PC-9 (cell line): ENCODE measurements at regions not wholly inside any gene's neighbourhood (a gene's known extent, or its start where the extent isn't known, plus 50 kb on each side); places are given as distances from the start of the nearest gene placed in this dataset.
"Not testable (repeated sequence)": the region's sequence is repeated elsewhere in the genome, so short reads cannot be mapped to it uniquely, and the experiment has no call there.

ENCODE experiments used
- BruUV-seq: library from RNA; stranded (reverse); fragments of 400-500 nt; replicated peaks from 2 replicates; lab custom pipeline; 2021; lab: Mats Ljungman, UMichigan
- CTCF ChIA-PET: fragments of 300-600 bp; sonication (Branson Sonifier 250); formaldehyde crosslinking; loops from one replicate; lab custom pipeline; 2022; ENCODE audit warnings: antibody characterized with exemption; lab: Charles Lee
- POLR2A ChIA-PET: fragments of 300-600 bp; sonication (Branson Sonifier 250); formaldehyde crosslinking; loops from one replicate; lab custom pipeline; 2022; ENCODE audit warnings: antibody characterized with exemption; ENCODE audit not compliant: unreplicated experiment; lab: Charles Lee
- DNase-seq, 2 experiments: peaks; one replicate each; pipeline versions ENCODE4 v3.0.0 to v3.0.0-alpha.2; 2015 to 2022; ENCODE audit warnings: mixed read lengths in 1 of 2
- H2AFZ ChIP-seq: fragments of 200-600 bp; sonication (generic); 2 replicates; pipeline ENCODE4 v1.8.1; 2017; ENCODE audit warnings: antibody characterized with exemption
- H3F3A ChIP-seq: fragments of 200-600 bp; sonication (generic); 2 replicates; pipeline ENCODE4 v1.8.1; 2017; ENCODE audit warnings: antibody characterized with exemption, mild to moderate bottlenecking, low read depth; ENCODE audit not compliant: insufficient read depth
- H3K27ac ChIP-seq: fragments of 200-600 bp; sonication (generic); 2 replicates; pipeline ENCODE4 v1.6.1; 2016; ENCODE audit warnings: mixed run types
- H3K27me3 ChIP-seq: fragments of 200-600 bp; sonication (generic); 2 replicates; pipeline ENCODE4 v1.6.1; 2016; ENCODE audit warnings: low read depth, mixed run types; ENCODE audit not compliant: insufficient read depth
- H3K36me3 ChIP-seq: fragments of 200-600 bp; sonication (generic); 2 replicates; pipeline ENCODE4 v1.6.1; 2016; ENCODE audit warnings: low read depth, mixed run types
- H3K4me1 ChIP-seq: fragments of 200-600 bp; sonication (generic); replicated peaks from 2 replicates; pipeline ENCODE4 v1.6.1; 2016; ENCODE audit warnings: mixed run types; ENCODE audit not compliant: insufficient read depth
- H3K4me2 ChIP-seq: fragments of 200-600 bp; sonication (generic); 2 replicates; pipeline ENCODE4 v1.6.1; 2017; ENCODE audit warnings: mixed run types
- H3K4me3 ChIP-seq: fragments of 200-600 bp; sonication (generic); 2 replicates; pipeline ENCODE4 v1.6.1; 2016; ENCODE audit warnings: mixed run types
- H3K79me2 ChIP-seq: fragments of 200-600 bp; sonication (generic); 2 replicates; pipeline ENCODE4 v1.6.1; 2017; ENCODE audit warnings: low read depth, mixed run types
- H3K9me2 ChIP-seq: fragments of 200-600 bp; sonication (generic); 2 replicates; pipeline ENCODE4 v1.8.1; 2017; ENCODE audit warnings: mild to moderate bottlenecking; ENCODE audit not compliant: insufficient read depth
- H3K9me3 ChIP-seq: fragments of 200-600 bp; sonication (generic); 2 replicates; pipeline ENCODE4 v1.8.1; 2016; ENCODE audit warnings: low read depth; ENCODE audit not compliant: insufficient read depth
- H4K20me1 ChIP-seq: fragments of 200-600 bp; sonication (generic); 2 replicates; pipeline ENCODE4 v1.8.1; 2017; ENCODE audit not compliant: insufficient read depth
- CTCF ChIP-seq: fragments of 200-600 bp; sonication (generic); conservative IDR thresholded peaks from 2 replicates; pipeline ENCODE4 v1.6.1; 2017; ENCODE audit warnings: mixed run types, antibody characterized with exemption, mild to moderate bottlenecking, moderate library complexity
- EZH2 ChIP-seq: fragments of 200-600 bp; sonication (generic); IDR thresholded peaks from 2 replicates; pipeline ENCODE4 v1.8.0; 2017; ENCODE audit warnings: antibody characterized with exemption, low read depth
- intact Hi-C: fragments of 100-400 bp; cut with micrococcal nuclease; formaldehyde crosslinking; loops from one replicate; pipeline ENCODE4 v1.10.0; 2022; ENCODE audit not compliant: unreplicated experiment

- BruUV-seq = no TSS peak
- ChIA-PET CTCF (no interaction called here), POLR2A (no interaction called here)
- no peak overlapping the region for H2AFZ ChIP-seq
- H3K4me1 ChIP-seq = 0 out of 2 replicates have a peak, but pooled peaks cover 6% of the 10 kb centered on the region
- H3K4me2 ChIP-seq = no peak overlapping the region
- TF ChIP-seq CTCF = no peak
- TF ChIP-seq EZH2 = no peak
- H3F3A ChIP-seq = no peaks in the 10 kb centered on the region
- no peak for DNase-seq
- no peaks in the 10 kb centered on the region; the same call in 1 of the 2 replicates for H3K9me3 ChIP-seq
- no peak overlapping the region for H3K27ac ChIP-seq
- no peak overlapping the region for H3K4me3 ChIP-seq
- H3K36me3 ChIP-seq = no peaks in the 10 kb centered on the region
- no peaks in the 10 kb centered on the region for H3K27me3 ChIP-seq
- intact Hi-C loops = no loop called here
- H3K9me2 ChIP-seq = no peaks in the 10 kb centered on the region
- no peaks in the 10 kb centered on the region for H3K79me2 ChIP-seq
- H4K20me1 ChIP-seq = no peaks in the 10 kb centered on the region
These were observed 178.0 kb downstream of the ABCC12 start for GRCh38 chr16:47977802-47978201.

GRCh38 chr16:47976636-47977210, 179.1 kb downstream of the ABCC12 start:
- intact Hi-C loops = no loop called here
- TF ChIP-seq CTCF (no peak), EZH2 (no peak)
- no peak overlapping the region for H3K4me3 ChIP-seq
- H3K27me3 ChIP-seq = no peaks in the 10 kb centered on the region
- no peak overlapping the region for H2AFZ ChIP-seq
- 0 out of 2 replicates have a peak, but pooled peaks cover 6% of the 10 kb centered on the region for H3K4me1 ChIP-seq
- no peaks in the 10 kb centered on the region for H3K9me2 ChIP-seq
- no peak overlapping the region for H3K4me2 ChIP-seq
- ChIA-PET CTCF (no interaction called here), POLR2A (interaction anchor here (0.6 kb wide), 1 partner anchor 34 kb away, joined by 4 read pairs; no protein-coding TSS in a partner anchor)
- H3F3A ChIP-seq = no peaks in the 10 kb centered on the region
- H3K9me3 ChIP-seq = no peaks in the 10 kb centered on the region; the same call in 1 of the 2 replicates
- no peaks in the 10 kb centered on the region for H4K20me1 ChIP-seq
- H3K79me2 ChIP-seq = no peaks in the 10 kb centered on the region
- no peak for DNase-seq
- H3K36me3 ChIP-seq = no peaks in the 10 kb centered on the region
- no peak overlapping the region for H3K27ac ChIP-seq
- no TSS peak for BruUV-seq

- CTCF ChIA-PET, H3K27me3 ChIP-seq, H3K36me3 ChIP-seq, intact Hi-C loops, POLR2A ChIA-PET, H3K79me2 ChIP-seq, H2AFZ ChIP-seq, H3K9me2 ChIP-seq, H3K4me1 ChIP-seq, BruUV-seq, DNase-seq, H3K4me2 ChIP-seq, H3K9me3 ChIP-seq, H3F3A ChIP-seq, H4K20me1 ChIP-seq, H3K4me3 ChIP-seq, H3K27ac ChIP-seq: not testable (repeated sequence)
These were observed 180.8 kb downstream of the ABCC12 start for GRCh38 chr16:47974971-47975370.

- DNase-seq = no peak
- Histone ChIP-seq H3K4me1 (0 out of 2 replicates have a peak, but pooled peaks cover 4% of the 10 kb centered on the region), H3K27me3 (no peaks in the 10 kb centered on the region), H3K36me3 (no peaks in the 10 kb centered on the region), H2AFZ (no peak overlapping the region), H3K27ac (no peak overlapping the region), H3K4me3 (no peak overlapping the region), H3K4me2 (no peak overlapping the region), H3K79me2 (no peaks in the 10 kb centered on the region), H3K9me3 (no peaks in the 10 kb centered on the region), H3K9me2 (no peaks in the 10 kb centered on the region), H4K20me1 (no peaks in the 10 kb centered on the region), H3F3A (no peaks in the 10 kb centered on the region)
- POLR2A ChIA-PET = no interaction called here
- CTCF ChIA-PET = no interaction called here
- BruUV-seq = no TSS peak
- intact Hi-C loops = no loop called here
- TF ChIP-seq EZH2 = no peak
- no peak for TF ChIP-seq CTCF
These were observed 182.2 kb downstream of the ABCC12 start for GRCh38 chr16:47973552-47973951.
